ENCODE measurements at regions not wholly inside any gene's neighbourhood (a gene's known extent, or its start where the extent isn't known, plus 50 kb on each side); places are given as distances from the start of the nearest gene placed in this dataset.

DNA sequence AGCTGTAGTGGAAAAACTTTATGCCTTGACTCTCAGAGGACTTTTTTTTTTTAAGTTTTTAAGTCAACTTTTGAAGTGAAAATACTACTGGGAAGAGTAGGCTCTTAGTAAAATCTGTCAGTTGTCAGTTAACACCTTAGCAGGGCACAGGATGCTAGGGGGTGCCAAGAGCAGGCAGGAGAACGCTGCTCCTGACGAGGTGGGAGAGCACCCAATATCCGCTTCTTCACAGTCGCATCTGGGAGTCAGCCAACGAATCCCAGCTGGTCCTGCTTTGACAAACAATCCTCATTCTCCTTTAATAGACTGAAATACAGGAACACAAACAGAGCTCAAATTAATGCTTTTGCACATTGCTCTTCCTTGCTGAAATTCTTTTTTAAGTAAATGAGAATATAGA is 709.5 kb upstream of the ACVR2A start:
- no peak for DNase-seq (ENCODE audit: low spot score)

DNA sequence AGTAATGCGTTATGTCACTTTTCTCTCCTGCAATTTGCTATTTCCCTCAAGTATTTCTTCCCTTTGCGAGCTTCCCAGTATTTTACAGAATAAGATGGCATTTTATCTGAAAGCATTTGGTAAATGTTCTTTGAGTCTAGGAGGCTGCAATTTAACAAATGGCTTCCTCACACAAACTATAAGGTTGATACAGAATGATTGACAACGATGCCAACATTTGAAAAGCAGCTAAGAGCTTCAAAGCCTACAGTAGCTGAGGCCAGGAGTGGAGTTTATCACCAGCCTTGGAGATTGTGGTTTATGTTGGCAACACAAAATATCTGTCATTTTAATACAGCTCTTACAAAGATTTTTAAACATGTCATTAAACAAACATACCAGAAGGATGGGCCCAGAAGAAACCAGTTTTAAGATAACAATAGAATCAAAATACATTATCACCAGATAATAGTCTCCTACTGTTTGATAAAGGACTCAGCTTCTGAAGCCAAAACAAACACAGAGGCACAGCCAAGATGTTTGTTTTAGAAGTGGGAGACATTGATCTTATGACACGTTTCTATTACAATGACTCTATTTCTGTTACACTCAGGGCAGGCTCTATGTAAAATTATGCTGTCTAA is 711.4 kb upstream of the ACVR2A start:
- peak; percentile 51 for DNase-seq (ENCODE audit: low spot score)

DNA sequence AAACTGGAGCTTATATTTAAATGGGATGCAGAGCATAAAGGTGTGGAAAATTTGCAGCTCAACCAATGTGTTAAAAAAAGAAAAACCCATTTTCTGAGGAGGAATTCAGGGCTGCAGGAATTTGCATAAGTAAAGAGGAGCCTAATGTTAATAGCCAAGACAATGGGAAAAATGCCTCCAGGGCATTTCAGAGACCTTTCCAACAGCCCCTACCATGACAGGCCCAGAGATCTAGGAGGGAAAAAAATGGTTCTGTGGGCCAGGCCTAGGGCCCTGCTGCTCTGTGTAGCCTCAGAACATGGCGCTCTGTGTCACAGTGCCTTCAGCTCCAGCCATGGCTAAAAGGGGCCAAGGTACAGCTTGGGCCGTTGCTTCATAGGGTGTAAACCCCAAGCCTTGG is 719.7 kb upstream of the ACVR2A start:
- no peak for DNase-seq (ENCODE audit: low spot score)

DNA sequence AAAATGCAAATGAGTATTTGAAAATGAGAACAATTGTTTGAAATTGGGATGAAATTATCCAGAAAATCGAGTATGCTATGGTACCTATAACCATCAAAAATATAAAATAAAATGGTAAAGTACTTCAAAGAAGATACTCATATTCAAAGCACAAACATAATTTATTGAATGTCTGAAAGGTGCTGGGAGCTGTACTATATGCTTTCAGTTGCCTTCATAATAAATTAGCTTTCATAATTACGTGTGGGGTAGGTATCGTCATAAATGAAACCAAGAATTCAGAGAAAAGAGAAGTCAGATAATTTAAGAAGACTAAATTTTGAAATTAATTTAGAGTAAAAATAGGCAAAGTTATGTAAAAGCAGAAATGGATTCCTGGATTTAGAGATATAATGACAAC is 721.9 kb upstream of the ACVR2A start:
- no peak for DNase-seq (ENCODE audit: low spot score)

DNA sequence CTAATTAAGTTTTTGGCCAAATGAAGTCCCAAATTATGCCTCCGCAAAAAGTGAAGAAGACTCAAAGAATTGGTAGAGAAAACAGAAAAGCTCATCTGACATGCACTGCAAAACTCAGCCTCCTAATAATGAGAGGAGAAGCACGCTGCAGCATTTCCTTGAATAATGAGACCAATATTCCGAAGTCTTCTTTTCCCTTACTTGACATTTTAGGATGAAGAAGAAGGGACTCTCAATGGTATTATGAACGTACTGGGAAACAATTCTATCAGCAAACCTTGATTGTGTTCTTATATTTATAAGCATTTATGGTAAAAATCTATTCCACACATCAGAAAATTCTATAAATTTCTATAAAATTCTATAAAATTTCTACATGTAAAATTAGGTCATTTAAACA is 733.9 kb upstream of the ACVR2A start:
- no peak for DNase-seq (ENCODE audit: low spot score)

DNA sequence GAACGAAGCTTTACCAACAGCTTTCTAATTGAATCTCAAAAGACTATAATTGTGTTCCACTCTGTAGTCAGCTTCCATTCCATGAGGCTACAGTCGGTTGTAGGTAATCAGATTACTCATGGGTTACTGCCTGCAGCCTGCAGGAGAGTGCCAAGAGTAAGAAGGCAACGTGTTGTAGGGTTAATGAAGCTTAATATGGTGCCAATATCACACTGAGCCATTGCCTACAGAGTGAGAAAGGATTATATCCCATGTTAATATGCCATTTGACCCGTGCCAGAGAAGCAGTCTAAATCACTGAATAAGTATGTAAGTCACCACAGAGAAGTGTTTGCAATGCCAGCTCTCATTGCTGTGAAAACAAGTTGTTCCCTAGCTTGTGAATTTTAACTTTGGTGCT is 734.5 kb upstream of the ACVR2A start:
- no peak for DNase-seq (ENCODE audit: low spot score)

DNA sequence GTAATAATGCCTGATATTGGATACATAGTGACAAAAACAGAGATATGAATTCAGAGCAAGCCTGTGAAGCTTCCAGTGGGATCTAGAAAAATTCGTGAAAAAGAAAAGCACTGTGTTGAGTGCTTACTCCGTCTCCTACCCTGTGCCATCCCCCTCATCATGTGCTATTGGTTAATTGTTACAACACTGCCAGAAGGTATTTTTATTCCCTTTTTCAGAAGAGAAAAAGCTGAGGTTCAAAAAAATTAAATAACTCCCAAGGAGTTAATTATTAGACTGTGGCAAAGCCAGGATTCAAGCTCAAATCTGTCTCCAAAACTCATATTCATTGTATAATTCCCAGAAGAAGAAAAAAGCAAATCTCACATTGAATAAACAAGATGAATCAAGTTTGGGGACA is 735.5 kb upstream of the ACVR2A start:
- no peak for DNase-seq (ENCODE audit: low spot score)

DNA sequence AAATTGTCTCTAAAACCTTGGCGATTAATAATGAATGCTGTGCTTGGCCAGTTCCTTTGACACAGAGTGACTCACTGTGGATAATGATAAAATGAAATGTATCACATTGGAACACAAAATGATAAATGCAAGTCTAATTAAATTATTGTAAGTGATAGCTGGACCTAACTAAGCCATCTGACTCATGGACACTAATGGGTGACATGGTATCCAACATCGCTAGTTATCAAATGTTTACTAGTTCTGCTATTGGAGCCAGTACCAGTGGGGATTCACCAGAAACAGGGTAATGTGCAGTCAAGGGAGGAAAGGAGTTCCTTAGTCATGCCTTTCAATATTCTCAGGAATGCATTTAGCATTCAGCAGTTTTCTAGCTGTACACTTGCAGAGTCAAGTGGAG is 736.3 kb upstream of the ACVR2A start:
- peak; percentile 35 for DNase-seq (ENCODE audit: low spot score)

DNA sequence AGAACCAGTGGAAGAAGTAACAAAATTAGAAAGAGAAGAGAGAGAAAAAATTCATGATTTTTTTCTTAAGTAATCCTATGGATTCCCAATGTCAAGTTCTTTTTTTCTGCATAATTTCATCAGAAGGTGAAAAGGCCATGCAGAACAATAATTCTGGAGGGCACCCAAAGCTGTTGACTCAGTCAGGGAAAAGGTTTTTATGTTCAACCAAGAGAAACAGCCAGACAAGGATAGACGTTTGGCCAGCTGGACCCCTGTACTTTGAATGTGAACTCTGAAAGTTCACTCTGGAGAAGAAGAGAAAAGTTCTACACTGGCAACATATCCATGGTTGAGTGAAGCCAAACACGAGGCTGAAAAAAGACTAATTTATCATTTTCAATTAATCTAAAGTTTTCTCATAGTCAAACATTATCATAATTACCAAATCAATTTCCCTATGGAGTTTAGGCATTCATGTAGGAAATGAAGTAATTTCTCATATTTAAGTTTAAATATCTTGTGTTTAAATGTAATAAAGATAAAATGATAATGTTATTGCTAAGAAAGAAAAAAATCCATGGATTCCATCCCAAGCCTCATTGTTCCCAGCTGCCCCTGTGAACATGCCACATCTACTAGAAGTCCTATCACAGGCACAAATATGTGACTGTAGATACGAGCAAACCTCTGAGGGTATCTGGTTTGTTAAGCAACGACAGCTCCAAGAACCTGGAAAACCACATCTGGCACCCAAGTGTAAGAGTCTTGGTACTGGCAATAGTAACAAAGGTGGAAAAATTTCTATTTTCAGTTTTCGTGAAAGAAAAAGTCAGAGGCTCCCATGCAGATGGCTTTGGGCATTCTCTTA is 742.7 kb upstream of the ACVR2A start:
- no peak for DNase-seq (ENCODE audit: low spot score)

DNA sequence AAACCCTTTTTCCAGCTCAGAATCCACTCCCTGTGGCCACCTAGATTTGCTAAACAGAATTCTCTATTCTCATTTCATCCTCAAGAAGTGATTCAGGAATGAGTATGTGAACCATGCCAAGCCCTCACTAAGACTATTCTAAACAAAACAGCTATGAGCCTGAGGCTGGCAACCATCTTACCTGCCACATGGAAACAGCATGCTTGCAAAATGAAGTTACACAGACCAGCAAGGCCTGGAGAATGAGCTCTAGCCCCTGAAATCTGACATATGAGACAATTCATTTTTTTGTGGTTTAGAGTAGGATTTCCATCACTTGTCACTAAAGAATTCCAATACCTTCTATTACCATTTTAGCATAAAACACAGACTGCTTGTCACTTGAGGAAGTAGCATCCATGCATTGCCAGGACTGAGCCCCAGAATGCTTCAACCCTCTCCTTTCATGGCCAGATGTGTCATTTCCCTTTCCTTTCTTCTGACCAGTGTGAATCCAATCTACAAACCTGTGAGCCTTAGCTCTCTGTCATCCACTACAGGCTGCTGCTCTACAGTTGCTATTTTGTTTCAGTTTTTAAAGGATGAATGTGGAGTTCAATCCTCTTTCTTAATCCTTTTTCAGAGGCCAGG is 744.3 kb upstream of the ACVR2A start:
- DNase-seq (ENCODE audit: low spot score), result no peak

DNA sequence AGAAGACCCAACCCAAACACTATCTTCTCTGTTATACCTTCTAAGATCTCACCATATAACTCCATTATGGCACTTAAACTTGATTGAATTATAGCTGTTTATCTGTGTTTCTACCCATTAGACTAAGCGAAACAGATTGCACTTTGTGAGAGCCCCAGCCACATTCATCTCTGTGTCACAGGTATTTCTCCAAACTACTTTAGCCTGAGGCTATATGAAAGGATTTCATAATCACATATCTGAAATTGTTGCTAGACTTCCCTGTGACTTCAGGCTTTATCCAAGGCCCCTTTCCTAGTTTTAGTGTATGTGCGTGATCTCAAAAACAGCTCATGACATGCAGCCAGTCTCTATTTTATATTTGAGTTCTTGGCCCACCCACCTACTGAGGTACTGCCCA is 745.0 kb upstream of the ACVR2A start:
- no peak for DNase-seq (ENCODE audit: low spot score)

DNA sequence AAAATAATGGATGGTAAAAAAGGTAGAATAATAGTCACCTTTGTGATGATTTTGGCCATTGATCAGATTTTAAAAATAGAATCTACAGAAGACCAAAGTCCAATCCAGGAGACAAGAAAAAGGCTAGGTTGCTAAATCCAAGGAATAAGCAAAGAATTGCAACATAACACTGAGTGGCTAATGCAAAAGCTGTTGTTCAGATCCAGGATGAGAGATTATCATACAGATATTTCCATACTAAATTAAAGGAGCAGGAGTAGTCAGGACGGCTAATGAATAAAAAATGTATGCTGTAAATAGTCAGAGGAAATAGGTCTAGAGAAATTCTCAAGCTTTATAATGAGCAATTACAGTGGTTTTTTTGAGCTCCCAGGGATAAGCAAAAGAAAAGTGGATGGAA is 745.9 kb upstream of the ACVR2A start:
- no peak for DNase-seq (ENCODE audit: low spot score)

DNA sequence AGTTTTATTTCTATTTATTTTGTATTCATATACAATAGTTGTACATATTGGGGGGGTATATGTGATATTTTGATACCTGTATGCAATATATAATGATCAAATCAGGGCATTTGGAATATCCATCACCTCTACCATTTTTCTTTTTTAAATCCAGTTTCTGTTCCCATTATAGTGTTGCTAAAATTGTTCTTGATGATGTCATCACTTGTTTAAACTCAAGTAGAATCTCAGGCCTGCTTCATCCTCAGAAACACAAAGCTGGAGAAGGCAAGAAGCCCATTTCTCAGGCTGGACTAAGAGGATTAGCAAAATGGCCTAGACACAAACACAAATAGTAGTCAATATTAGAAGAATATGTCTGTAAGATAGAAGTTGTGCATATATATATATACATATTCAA is 747.1 kb upstream of the ACVR2A start:
- DNase-seq (ENCODE audit: low spot score), result no peak

DNA sequence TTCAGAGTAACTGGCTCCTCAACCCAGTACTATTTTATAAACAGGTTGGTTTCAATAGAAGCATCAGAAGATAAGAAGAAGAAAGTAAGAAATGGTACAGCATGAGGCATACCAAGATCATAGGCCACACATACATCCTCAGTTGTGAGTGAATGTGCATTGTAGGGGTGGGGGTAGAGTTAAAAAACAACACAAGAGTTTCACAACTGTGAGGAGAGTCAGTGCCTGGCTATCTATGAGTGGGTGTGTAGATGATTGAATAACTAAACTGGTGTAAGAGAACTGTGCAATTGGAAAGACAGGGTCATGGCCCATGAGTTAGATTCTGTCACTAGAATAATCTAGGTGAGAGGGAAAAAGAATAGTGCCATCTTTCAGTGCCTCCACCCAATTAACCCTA is 748.2 kb upstream of the ACVR2A start:
- DNase-seq (ENCODE audit: low spot score), result no peak

DNA sequence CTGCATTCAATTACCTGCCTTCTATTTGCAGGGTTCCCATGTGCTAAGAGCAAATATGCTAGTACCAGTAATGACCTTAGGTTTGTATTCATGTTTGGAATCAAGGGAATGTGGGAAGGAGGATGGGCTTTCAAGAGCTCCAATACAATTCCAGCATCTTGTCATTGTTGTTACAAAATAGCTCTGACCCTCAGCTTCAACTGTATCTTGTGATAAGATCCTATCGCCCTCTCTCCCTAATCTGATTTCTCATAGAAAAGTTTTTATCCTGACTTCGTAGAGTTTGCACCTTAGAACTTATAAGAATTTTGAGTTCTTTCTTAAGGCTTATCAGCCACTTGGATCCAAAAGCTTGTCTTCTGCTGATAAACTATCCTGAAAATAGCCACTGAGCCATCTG is 749.5 kb upstream of the ACVR2A start:
- DNase-seq (ENCODE audit: low spot score), result no peak

DNA sequence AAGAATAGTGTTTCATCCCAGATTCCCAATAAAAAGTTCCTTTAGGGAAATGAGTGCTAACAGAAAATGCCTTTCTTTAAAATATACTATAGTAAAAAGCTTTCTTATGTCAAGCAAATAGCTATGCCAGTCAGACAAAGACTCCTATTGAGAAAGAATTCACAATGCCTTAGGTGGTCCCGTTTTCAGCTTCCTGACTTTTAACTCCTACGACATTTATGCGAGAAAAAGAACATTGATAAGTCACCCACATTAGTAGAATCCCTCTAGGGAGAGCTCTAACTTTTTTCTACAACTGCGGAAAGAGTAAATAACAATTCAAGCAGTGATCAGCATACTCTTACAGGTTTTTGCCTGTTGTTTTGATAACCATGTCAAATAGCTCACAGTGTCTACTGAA is 750.8 kb upstream of the ACVR2A start:
- DNase-seq (ENCODE audit: low spot score), result no peak

DNA sequence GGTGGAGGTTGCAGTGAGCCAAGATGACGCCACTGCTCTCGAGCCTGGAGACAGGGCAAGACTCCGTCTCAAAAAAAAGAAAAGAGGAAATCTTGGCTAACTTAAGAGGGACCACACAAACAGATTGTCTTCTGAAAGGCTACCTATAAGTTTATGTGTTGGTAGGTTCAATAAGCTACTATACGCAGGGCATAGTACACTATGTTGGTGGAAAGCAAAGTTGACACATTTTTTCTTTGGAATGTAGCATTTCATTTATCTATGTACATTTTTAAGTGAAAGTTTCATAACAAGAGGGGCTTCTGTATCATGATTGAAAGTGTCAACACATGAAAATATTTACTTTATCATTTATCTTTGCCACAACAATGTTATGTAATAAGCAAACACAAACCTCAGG is 752.6 kb upstream of the ACVR2A start:
- DNase-seq (ENCODE audit: low spot score), result no peak

DNA sequence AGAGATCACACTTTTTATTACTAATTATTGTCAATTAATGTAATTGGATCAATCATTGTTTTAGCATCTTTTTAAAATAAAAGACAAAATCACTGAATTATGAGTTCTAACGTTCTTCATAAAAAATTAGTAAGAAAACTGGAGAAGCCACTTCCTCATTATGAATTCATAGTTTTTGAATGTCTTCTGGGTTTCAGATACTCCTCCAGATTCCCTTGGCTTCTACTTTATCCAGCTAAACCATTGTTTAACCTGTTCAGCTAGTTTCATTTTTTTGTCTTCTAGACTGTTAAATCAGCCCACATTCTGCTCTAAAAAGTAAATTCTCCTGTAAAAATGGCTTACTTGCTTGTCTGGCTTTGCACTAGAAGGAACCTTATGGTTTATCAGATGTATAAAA is 753.4 kb upstream of the ACVR2A start:
- no peak for DNase-seq (ENCODE audit: low spot score)

DNA sequence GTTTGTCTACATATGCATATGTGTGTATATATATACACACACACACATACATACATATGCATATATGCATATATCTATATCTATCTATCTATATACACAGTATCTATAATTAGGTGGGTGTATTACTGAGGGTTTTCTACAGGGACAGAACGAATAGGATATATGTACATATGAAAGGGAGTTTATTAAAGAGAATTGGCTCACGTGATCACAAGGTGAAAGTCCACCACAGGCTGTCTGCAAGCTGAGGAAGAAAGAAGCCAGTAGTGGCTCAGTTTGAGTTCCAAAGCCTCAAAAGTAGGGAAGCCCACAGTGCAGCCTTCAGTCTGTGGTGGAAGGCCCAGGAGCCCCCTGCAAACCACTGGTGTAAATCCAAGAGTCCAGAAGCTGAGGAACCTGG is 756.0 kb upstream of the ACVR2A start:
- DNase-seq (ENCODE audit: low spot score), result no peak

DNA sequence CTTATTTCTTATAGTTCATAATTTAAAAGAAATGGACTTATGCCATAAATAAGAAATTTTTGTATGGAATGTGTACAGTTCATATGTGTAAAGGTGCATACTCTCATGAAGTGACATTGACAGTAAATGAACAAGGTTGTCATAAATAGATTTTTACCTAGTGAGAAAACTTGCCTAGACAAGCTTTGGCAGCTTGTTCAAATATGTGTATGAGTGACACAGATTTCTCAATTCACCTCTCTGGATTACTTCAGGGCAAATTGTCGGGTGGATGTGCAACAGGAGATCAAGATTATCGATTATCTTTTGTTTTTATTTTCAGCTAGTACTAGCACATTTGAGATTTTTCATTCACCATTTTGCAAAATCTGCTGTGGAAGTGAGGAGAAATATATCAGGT is 758.1 kb upstream of the ACVR2A start:
- no peak for DNase-seq (ENCODE audit: low spot score)

DNA sequence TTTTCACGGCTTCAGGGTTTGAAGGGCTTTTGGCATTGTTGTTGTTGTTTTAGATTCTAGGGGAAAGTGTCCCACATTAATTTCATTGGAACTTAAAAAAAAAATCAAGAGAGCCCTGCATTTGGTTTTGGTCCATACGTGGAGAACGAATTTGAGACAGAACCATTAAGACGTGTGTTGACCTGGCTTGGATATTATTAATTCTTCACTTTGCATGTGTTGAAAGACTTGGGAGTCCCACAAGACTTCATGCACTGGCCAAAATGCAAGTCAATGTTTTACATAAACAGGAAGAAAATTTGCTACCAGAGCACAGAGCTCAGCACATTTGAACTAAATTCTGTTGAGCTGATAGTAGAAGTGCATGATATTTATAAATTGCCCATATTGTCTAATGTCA is 761.2 kb upstream of the ACVR2A start:
- no peak for DNase-seq (ENCODE audit: low spot score)

DNA sequence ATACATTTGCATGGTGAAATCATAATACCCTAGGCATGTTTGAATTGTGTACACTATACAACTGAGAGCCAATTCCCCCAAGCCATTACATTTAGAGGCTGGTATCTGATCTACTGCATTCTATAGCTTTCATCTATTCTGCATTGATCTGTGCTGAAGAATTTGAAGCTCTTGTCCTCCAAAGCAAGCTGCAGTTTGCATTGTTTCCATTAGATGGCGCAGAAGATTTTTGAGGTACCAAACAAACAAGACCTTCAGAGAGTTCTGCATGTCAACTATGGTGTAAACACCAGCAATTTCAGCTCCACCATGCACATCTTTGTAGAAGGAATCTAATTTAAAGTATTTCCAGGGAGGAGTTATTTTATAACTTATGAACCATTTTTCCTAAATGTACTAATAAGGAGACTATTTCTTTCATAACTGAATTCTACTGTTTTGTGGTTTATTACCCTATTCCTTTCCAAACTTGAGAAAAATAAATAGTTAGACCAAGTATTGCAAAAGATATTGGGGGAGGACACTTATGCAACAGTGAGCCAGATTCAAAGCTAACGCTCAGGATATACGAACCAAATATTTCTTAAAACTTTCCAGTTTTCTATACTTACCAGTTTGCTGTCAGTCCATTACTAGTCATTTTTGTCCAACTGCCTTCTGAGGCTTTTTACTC is 761.8 kb upstream of the ACVR2A start:
- peak; percentile 42 for DNase-seq (ENCODE audit: low spot score)

DNA sequence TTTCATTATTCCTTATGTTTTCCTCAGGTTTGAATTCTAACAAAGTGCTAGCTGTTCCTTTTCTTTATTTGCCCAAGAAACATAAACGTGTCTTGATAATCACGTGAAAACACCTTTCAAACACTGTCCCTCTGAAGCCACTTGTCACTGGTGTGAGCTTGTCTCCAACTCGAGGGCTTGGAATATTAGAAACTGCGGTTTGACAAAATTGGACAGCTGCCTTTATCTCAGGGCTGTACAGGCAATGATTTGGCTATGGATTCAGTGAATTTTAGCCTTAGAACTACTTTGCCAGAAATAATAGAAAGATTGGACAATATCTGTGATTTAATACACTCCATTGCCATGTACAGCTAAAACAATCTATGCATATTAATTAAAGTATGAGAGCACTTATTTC is 763.0 kb upstream of the ACVR2A start:
- DNase-seq (ENCODE audit: low spot score), result no peak
